ENCODE measurements at regions not wholly inside any gene's neighbourhood (a gene's known extent, or its start where the extent isn't known, plus 50 kb on each side); places are given as distances from the start of the nearest gene placed in this dataset.

DNA sequence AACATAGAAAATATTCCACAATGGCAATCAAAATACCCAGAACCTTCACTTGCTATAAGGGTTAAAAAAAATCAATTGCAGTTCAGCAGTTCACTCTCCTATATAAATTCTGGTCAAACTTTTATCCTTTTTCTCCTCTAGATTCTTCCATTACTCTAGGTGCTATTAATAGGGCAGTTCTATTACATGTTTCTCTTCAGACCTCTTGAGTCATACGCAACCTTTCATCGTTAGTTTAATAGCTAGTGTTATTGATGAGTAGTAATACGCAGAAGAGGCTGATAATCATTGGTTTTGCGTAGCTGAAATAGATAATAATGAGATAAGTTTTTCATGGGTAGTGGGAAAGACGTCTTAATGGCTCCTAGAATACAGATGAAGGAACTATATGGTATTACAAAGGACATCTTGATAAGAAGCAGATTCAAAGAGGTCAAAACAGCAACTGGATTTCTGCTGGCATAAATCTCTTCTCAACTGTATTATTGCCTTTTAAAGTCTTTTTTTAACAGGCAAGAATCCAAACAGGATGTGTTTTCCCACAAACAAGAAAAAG lies 118.3 kb upstream of the STARD13 start:
- no peak for TF ChIP-seq TAF1 (IDR thresholded peaks at IDR 0.05; ENCODE audit: borderline replicate concordance, insufficient read depth, low read length)
- TF ChIP-seq, protein P1, sequence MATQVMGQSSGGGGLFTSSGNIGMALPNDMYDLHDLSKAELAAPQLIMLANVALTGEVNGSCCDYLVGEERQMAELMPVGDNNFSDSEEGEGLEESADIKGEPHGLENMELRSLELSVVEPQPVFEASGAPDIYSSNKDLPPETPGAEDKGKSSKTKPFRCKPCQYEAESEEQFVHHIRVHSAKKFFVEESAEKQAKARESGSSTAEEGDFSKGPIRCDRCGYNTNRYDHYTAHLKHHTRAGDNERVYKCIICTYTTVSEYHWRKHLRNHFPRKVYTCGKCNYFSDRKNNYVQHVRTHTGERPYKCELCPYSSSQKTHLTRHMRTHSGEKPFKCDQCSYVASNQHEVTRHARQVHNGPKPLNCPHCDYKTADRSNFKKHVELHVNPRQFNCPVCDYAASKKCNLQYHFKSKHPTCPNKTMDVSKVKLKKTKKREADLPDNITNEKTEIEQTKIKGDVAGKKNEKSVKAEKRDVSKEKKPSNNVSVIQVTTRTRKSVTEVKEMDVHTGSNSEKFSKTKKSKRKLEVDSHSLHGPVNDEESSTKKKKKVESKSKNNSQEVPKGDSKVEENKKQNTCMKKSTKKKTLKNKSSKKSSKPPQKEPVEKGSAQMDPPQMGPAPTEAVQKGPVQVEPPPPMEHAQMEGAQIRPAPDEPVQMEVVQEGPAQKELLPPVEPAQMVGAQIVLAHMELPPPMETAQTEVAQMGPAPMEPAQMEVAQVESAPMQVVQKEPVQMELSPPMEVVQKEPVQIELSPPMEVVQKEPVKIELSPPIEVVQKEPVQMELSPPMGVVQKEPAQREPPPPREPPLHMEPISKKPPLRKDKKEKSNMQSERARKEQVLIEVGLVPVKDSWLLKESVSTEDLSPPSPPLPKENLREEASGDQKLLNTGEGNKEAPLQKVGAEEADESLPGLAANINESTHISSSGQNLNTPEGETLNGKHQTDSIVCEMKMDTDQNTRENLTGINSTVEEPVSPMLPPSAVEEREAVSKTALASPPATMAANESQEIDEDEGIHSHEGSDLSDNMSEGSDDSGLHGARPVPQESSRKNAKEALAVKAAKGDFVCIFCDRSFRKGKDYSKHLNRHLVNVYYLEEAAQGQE (IDR thresholded peaks at IDR 0.05; ENCODE audit: insufficient read depth in 1 of 2, low read depth in 2 of 2, low read length in 2 of 2), result no peak
- TF ChIP-seq POLR2AphosphoS5 (IDR thresholded peaks at IDR 0.05; ENCODE audit: low read depth, low read length), result no peak
- TF ChIP-seq SIN3A (IDR thresholded peaks at IDR 0.05; ENCODE audit: borderline replicate concordance, insufficient read depth, low read length), result no peak
